Hepatocyte (in vitro differentiated cells): ENCODE measurements at regions not wholly inside any gene's neighbourhood (a gene's known extent, or its start where the extent isn't known, plus 50 kb on each side); places are given as distances from the start of the nearest gene placed in this dataset.

Experiments
- DNase-seq: peaks from one replicate; pipeline ENCODE4 v3.0.0-alpha.2; 2016; ENCODE audit warnings: low spot score
- H2AFZ ChIP-seq: fragments of 200-600 bp; sonication (generic); 2 replicates; pipeline ENCODE4 v1.6.0; 2016; ENCODE audit warnings: antibody characterized with exemption, mild to moderate bottlenecking
- H3K27ac ChIP-seq: fragments of 200-600 bp; sonication (generic); 2 replicates; pipeline ENCODE4 v1.5.1; 2016; ENCODE audit warnings: mild to moderate bottlenecking
- H3K27me3 ChIP-seq: fragments of 200-600 bp; sonication (generic); 2 replicates; pipeline ENCODE4 v1.6.1; 2016
- H3K36me3 ChIP-seq: fragments of 200-600 bp; sonication (generic); replicated peaks from 2 replicates; pipeline ENCODE4 v1.5.1; 2016; ENCODE audit warnings: low read depth; ENCODE audit not compliant: insufficient read depth
- H3K4me1 ChIP-seq: fragments of 200-600 bp; sonication (generic); 2 replicates; pipeline ENCODE4 v1.5.1; 2016; ENCODE audit warnings: mild to moderate bottlenecking, moderate library complexity; ENCODE audit not compliant: insufficient read depth
- H3K4me2 ChIP-seq: fragments of 200-600 bp; sonication (generic); 2 replicates; pipeline ENCODE4 v1.6.0; 2016
- H3K4me3 ChIP-seq: fragments of 200-600 bp; sonication (generic); 2 replicates; pipeline ENCODE4 v1.5.1; 2016; ENCODE audit warnings: mild to moderate bottlenecking
- H3K79me2 ChIP-seq: fragments of 200-600 bp; sonication (generic); 2 replicates; pipeline ENCODE4 v1.6.0; 2017; ENCODE audit warnings: mild to moderate bottlenecking
- H3K9me2 ChIP-seq: fragments of 200-600 bp; sonication (generic); replicated peaks from 2 replicates; pipeline ENCODE4 v1.6.0; 2017; ENCODE audit warnings: mild to moderate bottlenecking; ENCODE audit not compliant: insufficient read depth
- H3K9me3 ChIP-seq: fragments of 200-600 bp; sonication (generic); 2 replicates; pipeline ENCODE4 v1.5.1; 2016; ENCODE audit warnings: low read depth, mild to moderate bottlenecking
- H4K20me1 ChIP-seq: fragments of 200-600 bp; sonication (generic); 2 replicates; pipeline ENCODE4 v1.6.0; 2016; ENCODE audit warnings: mild to moderate bottlenecking; ENCODE audit not compliant: insufficient read depth, poor library complexity, severe bottlenecking
- CTCF ChIP-seq: fragments of 200-600 bp; sonication (generic); IDR thresholded peaks from 2 replicates; pipeline ENCODE4 v1.5.1; 2016; ENCODE audit warnings: antibody characterized with exemption, mild to moderate bottlenecking; ENCODE audit not compliant: poor library complexity
- EZH2 ChIP-seq: fragments of 200-600 bp; sonication (generic); IDR thresholded peaks from 2 replicates; pipeline ENCODE4 v1.6.1; 2016; ENCODE audit warnings: antibody characterized with exemption, mild to moderate bottlenecking, borderline replicate concordance
- EZH2phosphoT487 ChIP-seq: fragments of 200-600 bp; sonication (generic); IDR thresholded peaks from one replicate; pipeline ENCODE4 v1.6.1; 2018; ENCODE audit warnings: antibody characterized with exemption, mild to moderate bottlenecking, low read depth, moderate library complexity; ENCODE audit not compliant: unreplicated experiment, severe bottlenecking
- WGBS: methylation state at CpG from one replicate; pipeline ENCODE4 v1.1.6; 2016; ENCODE audit warnings: low lambda C conversion rate; ENCODE audit errors: missing lambda C conversion rate; 5-methylcytosine and 5-hydroxymethylcytosine counted together

- Histone ChIP-seq H3K4me1 (no peaks in the 10 kb centered on the region), H3K4me2 (no peak overlapping the region), H3K4me3 (no peak overlapping the region), H3K27me3 (peaks cover 6% of the 10 kb centered on the region), H3K36me3 (no peaks in the 10 kb centered on the region), H3K9me2 (no peaks in the 10 kb centered on the region), H3K79me2 (no peaks in the 10 kb centered on the region), H4K20me1 (no peaks in the 10 kb centered on the region), H3K27ac (no peak overlapping the region), H3K9me3 (no peaks in the 10 kb centered on the region), H2AFZ (no peak overlapping the region)
- TF ChIP-seq CTCF, result no peak
- no peak for TF ChIP-seq EZH2phosphoT487
- 58% methylated on average over 6 of the region's 6 CpGs for WGBS
- DNase-seq, result no peak
Measured at GRCh38 chr20:1721687-1722512, 64.3 kb upstream of the SIRPG start.

GRCh38 chr20:1720845-1721475 lies 63.4 kb upstream of the SIRPG start:
- Histone ChIP-seq H3K36me3 (no peaks in the 10 kb centered on the region), H2AFZ (no peak overlapping the region), H3K27me3 (peaks cover 14% of the 10 kb centered on the region), H3K4me1 (no peaks in the 10 kb centered on the region), H3K9me3 (no peaks in the 10 kb centered on the region), H4K20me1 (no peaks in the 10 kb centered on the region), H3K27ac (no peak overlapping the region), H3K4me3 (no peak overlapping the region), H3K4me2 (no peak overlapping the region), H3K79me2 (no peaks in the 10 kb centered on the region), H3K9me2 (no peaks in the 10 kb centered on the region)
- no peak for TF ChIP-seq EZH2phosphoT487
- TF ChIP-seq EZH2, result no peak
- no peak for TF ChIP-seq CTCF
- no peak for DNase-seq
- whole genome bisulfite sequencing, result 81% methylated on average over 5 of the region's 5 CpGs

- Histone ChIP-seq H3K4me3 (no peak overlapping the region), H3K27me3 (peaks cover 19% of the 10 kb centered on the region), H4K20me1 (no peaks in the 10 kb centered on the region), H3K4me2 (no peak overlapping the region), H3K36me3 (no peaks in the 10 kb centered on the region), H3K9me2 (no peaks in the 10 kb centered on the region), H3K27ac (no peak overlapping the region), H2AFZ (no peak overlapping the region), H3K9me3 (no peaks in the 10 kb centered on the region), H3K4me1 (no peaks in the 10 kb centered on the region), H3K79me2 (no peaks in the 10 kb centered on the region)
- WGBS, result 93% methylated on average over 4 of the region's 4 CpGs
- TF ChIP-seq EZH2, result no peak
- no peak for TF ChIP-seq EZH2phosphoT487
- TF ChIP-seq CTCF, result no peak
- DNase-seq, result no peak
Measured at GRCh38 chr20:1720226-1720625, 62.6 kb upstream of the SIRPG start.
